ENCODE measurements at regions not wholly inside any gene's neighbourhood (a gene's known extent, or its start where the extent isn't known, plus 50 kb on each side); places are given as distances from the start of the nearest gene placed in this dataset.

DNA sequence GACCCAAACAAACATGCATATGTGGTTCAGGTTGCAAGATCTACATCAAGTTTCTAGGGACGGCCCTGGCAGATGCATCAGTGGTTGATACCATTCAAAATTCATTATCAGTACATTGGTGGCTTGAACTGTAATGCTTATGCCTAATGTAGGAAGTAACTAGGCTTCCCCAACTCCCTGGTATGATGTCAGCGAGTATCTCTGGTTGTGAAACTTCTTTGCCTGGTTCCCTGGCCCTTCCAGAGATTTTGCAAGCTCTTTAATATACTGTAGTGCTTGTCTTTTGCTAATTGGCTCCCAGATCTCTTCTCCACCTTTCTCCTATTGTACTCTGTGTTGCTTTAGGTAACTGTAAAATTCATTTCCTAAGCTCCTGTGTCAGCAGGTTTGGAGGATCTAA is 114.8 kb upstream of the RARB start:
- no TSS peak for BruUV-seq (replicated peaks)
- H3K4me3 ChIP-seq (ENCODE audit: low read depth in 2 of 2, low read length in 2 of 2): no peak overlapping the region
- H3K9me3 ChIP-seq (ENCODE audit: control insufficient read depth, insufficient read depth, low read depth, low read length): no peaks in the 10 kb centered on the region
- CTCF ChIA-PET: no interaction called here
- H3K36me3 ChIP-seq (ENCODE audit: control insufficient read depth, insufficient read depth, low read length): no peaks in the 10 kb centered on the region
- no peaks in the 10 kb centered on the region for H3K27me3 ChIP-seq (ENCODE audit: control insufficient read depth, insufficient read depth, low read length)
- TF ChIP-seq SIN3A (IDR thresholded peaks at IDR 0.05; ENCODE audit: borderline replicate concordance, insufficient read depth, low read depth, low read length) (no peak), TCF7L2 (IDR thresholded peaks at IDR 0.05; ENCODE audit: low read depth, low read length) (no peak), POLR2AphosphoS5 (IDR thresholded peaks at IDR 0.05; ENCODE audit: low read depth, low read length) (no peak)
- TF ChIP-seq, protein P1, sequence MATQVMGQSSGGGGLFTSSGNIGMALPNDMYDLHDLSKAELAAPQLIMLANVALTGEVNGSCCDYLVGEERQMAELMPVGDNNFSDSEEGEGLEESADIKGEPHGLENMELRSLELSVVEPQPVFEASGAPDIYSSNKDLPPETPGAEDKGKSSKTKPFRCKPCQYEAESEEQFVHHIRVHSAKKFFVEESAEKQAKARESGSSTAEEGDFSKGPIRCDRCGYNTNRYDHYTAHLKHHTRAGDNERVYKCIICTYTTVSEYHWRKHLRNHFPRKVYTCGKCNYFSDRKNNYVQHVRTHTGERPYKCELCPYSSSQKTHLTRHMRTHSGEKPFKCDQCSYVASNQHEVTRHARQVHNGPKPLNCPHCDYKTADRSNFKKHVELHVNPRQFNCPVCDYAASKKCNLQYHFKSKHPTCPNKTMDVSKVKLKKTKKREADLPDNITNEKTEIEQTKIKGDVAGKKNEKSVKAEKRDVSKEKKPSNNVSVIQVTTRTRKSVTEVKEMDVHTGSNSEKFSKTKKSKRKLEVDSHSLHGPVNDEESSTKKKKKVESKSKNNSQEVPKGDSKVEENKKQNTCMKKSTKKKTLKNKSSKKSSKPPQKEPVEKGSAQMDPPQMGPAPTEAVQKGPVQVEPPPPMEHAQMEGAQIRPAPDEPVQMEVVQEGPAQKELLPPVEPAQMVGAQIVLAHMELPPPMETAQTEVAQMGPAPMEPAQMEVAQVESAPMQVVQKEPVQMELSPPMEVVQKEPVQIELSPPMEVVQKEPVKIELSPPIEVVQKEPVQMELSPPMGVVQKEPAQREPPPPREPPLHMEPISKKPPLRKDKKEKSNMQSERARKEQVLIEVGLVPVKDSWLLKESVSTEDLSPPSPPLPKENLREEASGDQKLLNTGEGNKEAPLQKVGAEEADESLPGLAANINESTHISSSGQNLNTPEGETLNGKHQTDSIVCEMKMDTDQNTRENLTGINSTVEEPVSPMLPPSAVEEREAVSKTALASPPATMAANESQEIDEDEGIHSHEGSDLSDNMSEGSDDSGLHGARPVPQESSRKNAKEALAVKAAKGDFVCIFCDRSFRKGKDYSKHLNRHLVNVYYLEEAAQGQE (IDR thresholded peaks at IDR 0.05; ENCODE audit: insufficient read depth in 1 of 2, low read depth in 2 of 2, low read length in 1 of 2): no peak
- TF ChIP-seq, protein P2, sequence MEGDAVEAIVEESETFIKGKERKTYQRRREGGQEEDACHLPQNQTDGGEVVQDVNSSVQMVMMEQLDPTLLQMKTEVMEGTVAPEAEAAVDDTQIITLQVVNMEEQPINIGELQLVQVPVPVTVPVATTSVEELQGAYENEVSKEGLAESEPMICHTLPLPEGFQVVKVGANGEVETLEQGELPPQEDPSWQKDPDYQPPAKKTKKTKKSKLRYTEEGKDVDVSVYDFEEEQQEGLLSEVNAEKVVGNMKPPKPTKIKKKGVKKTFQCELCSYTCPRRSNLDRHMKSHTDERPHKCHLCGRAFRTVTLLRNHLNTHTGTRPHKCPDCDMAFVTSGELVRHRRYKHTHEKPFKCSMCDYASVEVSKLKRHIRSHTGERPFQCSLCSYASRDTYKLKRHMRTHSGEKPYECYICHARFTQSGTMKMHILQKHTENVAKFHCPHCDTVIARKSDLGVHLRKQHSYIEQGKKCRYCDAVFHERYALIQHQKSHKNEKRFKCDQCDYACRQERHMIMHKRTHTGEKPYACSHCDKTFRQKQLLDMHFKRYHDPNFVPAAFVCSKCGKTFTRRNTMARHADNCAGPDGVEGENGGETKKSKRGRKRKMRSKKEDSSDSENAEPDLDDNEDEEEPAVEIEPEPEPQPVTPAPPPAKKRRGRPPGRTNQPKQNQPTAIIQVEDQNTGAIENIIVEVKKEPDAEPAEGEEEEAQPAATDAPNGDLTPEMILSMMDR (IDR thresholded peaks at IDR 0.05): no peak
- ATAC-seq: no peak
- no peaks in the 10 kb centered on the region for H3K4me1 ChIP-seq (ENCODE audit: control insufficient read depth, insufficient read depth, low read length)
- H3K27ac ChIP-seq (ENCODE audit: low read length): no peak overlapping the region
- no peak for DNase-seq (ENCODE audit: low read depth, low spot score)
- in situ Hi-C loops (cut with HindIII; ENCODE audit: low pct_unique_long_range_greater_than_20kb, low sequenced_read_pairs) (no loop called here), intact Hi-C loops (cut with micrococcal nuclease; ENCODE audit: unreplicated experiment) (no loop called here)
- POLR2A ChIA-PET: no interaction called here

DNA sequence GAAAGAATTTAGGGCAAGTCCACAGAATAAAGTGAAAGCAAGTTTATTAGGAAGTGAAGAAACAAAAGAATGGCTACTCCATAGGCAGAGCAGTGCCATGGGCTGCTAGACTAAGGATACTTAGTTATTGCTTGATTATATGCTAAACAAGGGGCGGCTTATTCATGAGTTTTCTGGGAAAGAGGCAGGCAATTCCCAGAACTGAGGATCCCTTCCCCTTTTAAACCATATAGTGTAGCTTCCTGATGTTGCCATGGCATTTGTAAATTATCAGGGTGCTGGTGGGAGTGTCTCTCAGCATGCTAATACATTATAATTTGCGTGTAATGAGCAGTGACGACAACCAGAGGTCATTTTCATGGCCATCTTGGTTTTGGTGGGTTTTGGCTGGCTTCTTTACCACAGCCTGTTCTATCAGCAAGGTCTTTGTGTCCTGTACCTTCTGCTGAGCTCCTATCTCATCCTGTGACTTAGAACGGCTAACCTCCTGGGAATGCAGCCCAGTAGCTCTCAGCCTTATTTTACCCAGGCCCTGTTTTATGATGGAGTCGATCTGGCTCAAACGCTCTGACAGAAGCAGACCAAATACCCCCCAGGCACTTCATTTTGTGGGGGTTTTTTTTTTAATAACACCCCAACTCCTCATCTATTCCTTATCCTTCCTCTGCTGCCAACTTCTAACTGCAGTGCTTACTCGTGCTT is 103.0 kb upstream of the RARB start:
- Histone ChIP-seq H3K27me3 (ENCODE audit: control insufficient read depth, insufficient read depth, low read length) (no peaks in the 10 kb centered on the region), H3K27ac (ENCODE audit: low read length) (no peak overlapping the region), H3K4me1 (ENCODE audit: control insufficient read depth, insufficient read depth, low read length) (no peaks in the 10 kb centered on the region), H3K36me3 (ENCODE audit: control insufficient read depth, insufficient read depth, low read length) (no peaks in the 10 kb centered on the region), H3K4me3 (ENCODE audit: low read depth in 2 of 2, low read length in 2 of 2) (no peak overlapping the region), H3K9me3 (ENCODE audit: control insufficient read depth, insufficient read depth, low read depth, low read length) (no peaks in the 10 kb centered on the region)
- ATAC-seq: no peak
- ChIA-PET POLR2A (no interaction called here), CTCF (no interaction called here)
- intact Hi-C loops (cut with micrococcal nuclease; ENCODE audit: unreplicated experiment): no loop called here
- DNase-seq (ENCODE audit: low read depth, low spot score): no peak
- TF ChIP-seq POLR2AphosphoS5 (IDR thresholded peaks at IDR 0.05; ENCODE audit: low read depth, low read length) (no peak), TCF7L2 (IDR thresholded peaks at IDR 0.05; ENCODE audit: low read depth, low read length) (no peak), SIN3A (IDR thresholded peaks at IDR 0.05; ENCODE audit: borderline replicate concordance, insufficient read depth, low read depth, low read length) (no peak)
- TF ChIP-seq, protein P1 (IDR thresholded peaks at IDR 0.05; ENCODE audit: insufficient read depth in 1 of 2, low read depth in 2 of 2, low read length in 1 of 2): no peak
- TF ChIP-seq, protein P2 (IDR thresholded peaks at IDR 0.05): no peak
- in situ Hi-C loops (cut with HindIII; ENCODE audit: low pct_unique_long_range_greater_than_20kb, low sequenced_read_pairs): no loop called here
- BruUV-seq (replicated peaks): no TSS peak
